WTC11 (cell line): ENCODE measurements at regions not wholly inside any gene's neighbourhood (a gene's known extent, or its start where the extent isn't known, plus 50 kb on each side); places are given as distances from the start of the nearest gene placed in this dataset.

Experiments
- ATAC-seq: fragments of 200-7000 bp; cut with Tn5 transposase; 2 replicates; pipeline ENCODE4 v1.10.0; 2021; ENCODE audit warnings: mild to moderate bottlenecking, moderate library complexity
- CTCF ChIA-PET: fragments of 300-600 bp; sonication (Branson Sonifier 250); formaldehyde crosslinking; loops from one replicate; lab custom pipeline; 2021; ENCODE audit warnings: antibody characterized with exemption; lab: Charles Lee
- POLR2A ChIA-PET: fragments of 350-600 bp; sonication (Branson Sonifier 250); formaldehyde crosslinking; loops from one replicate; lab custom pipeline; 2021; ENCODE audit warnings: antibody characterized with exemption; lab: Charles Lee
- DNase-seq: peaks from one replicate; pipeline ENCODE4 v3.0.0; 2021; ENCODE audit warnings: low spot score
- H3K27ac Mint-ChIP-seq: 2 replicates; pipeline ENCODE4 v1.8.0; 2021; ENCODE audit warnings: mixed read lengths
- H3K27me3 Mint-ChIP-seq: 2 replicates; pipeline ENCODE4 v1.8.0; 2021; ENCODE audit warnings: low read depth, mild to moderate bottlenecking, moderate library complexity, mixed read lengths
- H3K36me3 Mint-ChIP-seq: 2 replicates; pipeline ENCODE4 v1.8.0; 2021; ENCODE audit warnings: mixed read lengths
- H3K4me1 Mint-ChIP-seq: 2 replicates; pipeline ENCODE4 v1.8.0; 2022; ENCODE audit warnings: mixed read lengths
- H3K4me3 Mint-ChIP-seq: 2 replicates; pipeline ENCODE4 v1.8.0; 2021; ENCODE audit warnings: mild to moderate bottlenecking, moderate library complexity, mixed read lengths
- H3K9me3 Mint-ChIP-seq: 2 replicates; pipeline ENCODE4 v1.8.0; 2021; ENCODE audit warnings: mixed read lengths
- AFF4 ChIP-seq: sonication (generic); formaldehyde crosslinking; IDR thresholded peaks from 2 replicates; pipeline ENCODE4 v1.8.1; 2023; ENCODE audit warnings: mild to moderate bottlenecking, missing genetic modification reagents, borderline replicate concordance
- CREM ChIP-seq: sonication (generic); formaldehyde crosslinking; IDR thresholded peaks from 2 replicates; pipeline ENCODE4 v1.8.1; 2022; ENCODE audit warnings: mild to moderate bottlenecking, missing genetic modification reagents, moderate library complexity
- E2F4 ChIP-seq: sonication (generic); formaldehyde crosslinking; IDR thresholded peaks from 2 replicates; pipeline ENCODE4 v1.8.1; 2022; ENCODE audit warnings: low read depth, mild to moderate bottlenecking, moderate library complexity, missing genetic modification reagents, borderline replicate concordance
- ESRRA ChIP-seq: sonication (generic); formaldehyde crosslinking; IDR thresholded peaks from 2 replicates; pipeline ENCODE4 v1.8.1; 2022; ENCODE audit warnings: mild to moderate bottlenecking, missing genetic modification reagents, borderline replicate concordance
- GRHL2 ChIP-seq: fragments of 250-450 bp; sonication (Bioruptor Pico); IDR thresholded peaks from 2 replicates; pipeline ENCODE4 v1.8.0; 2022; ENCODE audit warnings: mild to moderate bottlenecking, moderate library complexity; ENCODE audit not compliant: insufficient replicate concordance, severe bottlenecking
- GTF2I ChIP-seq: fragments of 250-450 bp; sonication (Bioruptor Pico); conservative IDR thresholded peaks from 2 replicates; pipeline ENCODE4 v1.4.0; 2021; ENCODE audit warnings: mild to moderate bottlenecking
- MAX ChIP-seq: sonication (generic); formaldehyde crosslinking; IDR thresholded peaks from 2 replicates; pipeline ENCODE4 v1.8.0; 2022; ENCODE audit warnings: mild to moderate bottlenecking, missing genetic modification reagents
- MYBL2 ChIP-seq: sonication (generic); formaldehyde crosslinking; IDR thresholded peaks from 2 replicates; pipeline ENCODE4 v1.8.1; 2023; ENCODE audit warnings: mild to moderate bottlenecking, moderate library complexity, missing genetic modification reagents
- NFATC4 ChIP-seq: fragments of 250-450 bp; sonication (Bioruptor Pico); IDR thresholded peaks from 2 replicates; pipeline ENCODE4 v1.9.0; 2021; ENCODE audit warnings: mild to moderate bottlenecking
- NR1H2 ChIP-seq: sonication (generic); formaldehyde crosslinking; IDR thresholded peaks from 2 replicates; pipeline ENCODE4 v1.9.0; 2021; ENCODE audit warnings: mild to moderate bottlenecking, moderate library complexity, missing genetic modification reagents
- ZBTB21 ChIP-seq: sonication (generic); formaldehyde crosslinking; IDR thresholded peaks from 2 replicates; pipeline ENCODE4 v1.8.1; 2023; ENCODE audit warnings: mild to moderate bottlenecking, missing genetic modification reagents, borderline replicate concordance
- ZNF232 ChIP-seq: sonication (generic); formaldehyde crosslinking; IDR thresholded peaks from 2 replicates; pipeline ENCODE4 v1.8.0; 2022; ENCODE audit warnings: mild to moderate bottlenecking, missing genetic modification reagents
- ZNF317 ChIP-seq: sonication (generic); formaldehyde crosslinking; IDR thresholded peaks from 2 replicates; pipeline ENCODE4 v1.8.1; 2023; ENCODE audit warnings: low read depth, mild to moderate bottlenecking, moderate library complexity, missing genetic modification reagents, borderline replicate concordance
- TF ChIP-seq, protein P1 (sequence below): fragments of 250-450 bp; sonication (Bioruptor Pico); IDR thresholded peaks from 2 replicates; pipeline ENCODE4 v2.1.2; 2022; ENCODE audit warnings: mild to moderate bottlenecking, moderate library complexity
- TF ChIP-seq, protein P2 (sequence below): sonication (generic); formaldehyde crosslinking; IDR thresholded peaks from 2 replicates; pipeline ENCODE4 v1.8.0; 2023; ENCODE audit warnings: missing genetic modification reagents

DNA sequence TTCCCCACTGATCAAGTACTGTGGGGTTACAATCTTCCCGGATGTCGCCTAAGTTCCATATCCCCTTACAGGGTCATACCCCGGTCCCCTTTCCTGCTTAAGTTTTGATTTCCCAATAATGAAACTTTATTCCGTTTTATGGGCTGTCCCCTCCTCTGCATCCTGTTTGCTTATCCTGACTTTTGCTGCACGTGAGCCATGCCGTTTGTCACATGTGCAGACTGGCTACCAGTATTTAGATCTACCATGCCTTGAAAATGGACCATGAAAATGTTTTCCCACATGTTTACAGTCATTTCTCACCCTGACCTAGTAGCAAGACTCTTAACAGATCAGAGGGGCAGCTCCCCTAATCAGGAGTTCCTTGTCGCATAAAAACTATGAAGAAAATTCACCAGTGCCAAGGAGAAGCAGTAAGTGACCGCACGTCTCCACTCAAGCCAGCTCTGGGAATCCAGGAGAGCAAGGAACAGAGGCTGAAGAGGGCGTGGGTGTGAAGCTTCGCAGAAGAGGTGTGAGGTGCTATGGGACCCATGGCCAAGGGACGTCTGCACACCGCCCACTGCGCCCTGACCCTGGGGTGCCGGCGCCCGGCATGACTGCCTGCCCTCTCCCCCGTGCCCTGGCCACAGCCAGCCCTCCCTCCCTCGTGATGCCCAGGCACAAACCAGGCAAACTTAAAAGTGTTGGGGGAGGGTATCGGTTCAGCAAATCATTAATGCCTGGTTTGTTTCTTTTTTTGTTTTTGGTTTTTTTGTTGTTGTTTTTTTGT, 440.8 kb upstream of the SALL3 start:
- POLR2A ChIA-PET, result no interaction called here
- Mint-ChIP-seq H3K36me3 (peaks cover 26% of the 10 kb centered on the region), H3K4me3 (no peak overlapping the region), H3K27me3 (peaks cover 5% of the 10 kb centered on the region), H3K9me3 (peaks cover 31% of the 10 kb centered on the region), H3K27ac (no peak overlapping the region), H3K4me1 (no peaks in the 10 kb centered on the region)
- DNase-seq (no peak), ATAC-seq (no peak)
- CTCF ChIA-PET, result no interaction called here
- TF ChIP-seq E2F4 (CRISPR knock-in tag) (no peak), ZNF317 (no peak), GRHL2 (CRISPR knock-in tag) (no peak), MAX (CRISPR knock-in tag) (no peak), CREM (no peak)

DNA sequence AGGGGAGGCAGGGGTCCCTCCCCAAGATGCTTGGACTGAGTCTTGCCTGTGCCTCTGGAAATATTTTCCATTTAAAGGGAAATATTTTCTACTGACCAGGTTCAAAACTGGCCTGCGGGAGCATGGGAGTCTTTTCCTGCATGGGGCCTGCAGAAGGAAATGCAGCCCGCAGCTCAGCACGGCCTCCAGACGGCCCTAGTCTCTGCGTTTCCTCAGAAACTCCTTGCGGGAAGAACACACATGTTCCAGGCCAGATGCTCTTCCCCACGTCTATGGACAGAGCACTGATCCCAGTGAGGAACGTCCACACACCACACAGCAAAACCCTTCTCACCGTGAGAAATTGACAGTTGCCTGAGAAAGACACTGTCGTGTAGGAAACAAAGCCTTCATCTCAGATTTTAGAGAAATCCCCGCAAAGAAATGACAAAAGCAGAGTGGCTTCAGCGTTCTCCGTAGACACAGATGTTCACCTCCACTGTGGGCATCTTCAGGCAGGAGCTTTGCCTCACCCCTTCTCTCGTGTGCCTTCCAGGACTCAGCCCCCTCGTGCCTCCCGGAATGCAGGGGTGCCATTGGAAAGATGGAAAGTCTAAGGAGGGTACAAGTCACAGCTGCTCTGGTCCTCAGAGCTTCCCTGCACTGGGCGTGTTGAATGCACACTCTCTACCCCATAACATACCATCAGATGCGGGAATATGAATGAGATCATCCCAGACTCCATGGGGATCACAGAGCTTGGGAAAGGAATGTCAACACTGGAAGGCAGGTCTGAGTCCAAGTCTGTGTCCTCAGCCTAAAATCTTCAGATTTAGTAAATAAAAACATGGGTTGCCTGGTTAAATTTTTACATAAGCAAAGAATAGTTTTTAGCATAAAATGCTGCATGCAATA, 438.7 kb upstream of the SALL3 start:
- Mint-ChIP-seq H3K27ac (no peak overlapping the region), H3K4me3 (no peak overlapping the region), H3K4me1 (no peaks in the 10 kb centered on the region), H3K9me3 (peaks cover 34% of the 10 kb centered on the region), H3K36me3 (peaks cover 32% of the 10 kb centered on the region)
- POLR2A ChIA-PET, result no interaction called here
- ATAC-seq (no peak), DNase-seq (no peak)
- CTCF ChIA-PET, result no interaction called here
- TF ChIP-seq ZNF317, result no peak
- TF ChIP-seq, all 79 proteins: peak for 0
- H3K27me3 Mint-ChIP-seq, result peaks cover 5% of the 10 kb centered on the region

DNA sequence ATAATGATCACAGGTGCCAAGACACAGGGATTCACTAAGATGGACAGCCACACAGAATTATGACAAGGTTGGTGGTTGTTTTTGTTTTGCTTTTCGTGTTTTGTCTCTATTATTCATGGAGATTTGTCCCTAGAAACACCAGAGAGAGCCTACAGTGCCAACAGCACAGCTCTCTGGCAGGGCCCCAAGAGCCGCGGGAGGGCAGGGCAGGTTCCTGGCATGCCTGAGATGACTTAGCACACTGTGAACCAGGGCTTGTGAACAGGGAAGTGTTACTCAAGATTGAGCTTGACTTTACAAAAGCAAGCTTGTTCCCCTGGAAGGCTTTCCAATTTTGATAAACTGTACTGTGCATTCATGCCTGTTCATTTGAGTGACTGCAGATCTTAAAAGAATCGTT, 437.4 kb upstream of the SALL3 start:
- TF ChIP-seq AFF4, result no peak
- TF ChIP-seq, protein P1, sequence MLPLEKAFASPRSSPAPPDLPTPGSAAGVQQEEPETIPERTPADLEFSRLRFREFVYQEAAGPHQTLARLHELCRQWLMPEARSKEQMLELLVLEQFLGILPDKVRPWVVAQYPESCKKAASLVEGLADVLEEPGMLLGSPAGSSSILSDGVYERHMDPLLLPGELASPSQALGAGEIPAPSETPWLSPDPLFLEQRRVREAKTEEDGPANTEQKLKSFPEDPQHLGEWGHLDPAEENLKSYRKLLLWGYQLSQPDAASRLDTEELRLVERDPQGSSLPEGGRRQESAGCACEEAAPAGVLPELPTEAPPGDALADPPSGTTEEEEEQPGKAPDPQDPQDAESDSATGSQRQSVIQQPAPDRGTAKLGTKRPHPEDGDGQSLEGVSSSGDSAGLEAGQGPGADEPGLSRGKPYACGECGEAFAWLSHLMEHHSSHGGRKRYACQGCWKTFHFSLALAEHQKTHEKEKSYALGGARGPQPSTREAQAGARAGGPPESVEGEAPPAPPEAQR, result no peak
- no peak for TF ChIP-seq NFATC4 (CRISPR knock-in tag)
- no peak for TF ChIP-seq ESRRA (CRISPR knock-in tag)
- no peak for TF ChIP-seq ZNF317
- TF ChIP-seq MYBL2 (CRISPR knock-in tag), result no peak
- no peak for TF ChIP-seq ZBTB21 (CRISPR knock-in tag)
- TF ChIP-seq, protein P2, sequence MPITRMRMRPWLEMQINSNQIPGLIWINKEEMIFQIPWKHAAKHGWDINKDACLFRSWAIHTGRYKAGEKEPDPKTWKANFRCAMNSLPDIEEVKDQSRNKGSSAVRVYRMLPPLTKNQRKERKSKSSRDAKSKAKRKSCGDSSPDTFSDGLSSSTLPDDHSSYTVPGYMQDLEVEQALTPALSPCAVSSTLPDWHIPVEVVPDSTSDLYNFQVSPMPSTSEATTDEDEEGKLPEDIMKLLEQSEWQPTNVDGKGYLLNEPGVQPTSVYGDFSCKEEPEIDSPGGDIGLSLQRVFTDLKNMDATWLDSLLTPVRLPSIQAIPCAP, result no peak
- no peak for TF ChIP-seq GTF2I (CRISPR knock-in tag)
- no peak for TF ChIP-seq ZNF232 (CRISPR knock-in tag)
- no peak for TF ChIP-seq NR1H2 (CRISPR knock-in tag)
- ATAC-seq (no peak), DNase-seq (no peak)
- H3K36me3 Mint-ChIP-seq, result peaks cover 38% of the 10 kb centered on the region
- no peak overlapping the region for H3K27ac Mint-ChIP-seq
- H3K4me1 Mint-ChIP-seq, result no peaks in the 10 kb centered on the region
- peaks cover 5% of the 10 kb centered on the region for H3K27me3 Mint-ChIP-seq
- POLR2A ChIA-PET, result no interaction called here
- CTCF ChIA-PET, result no interaction called here
- no peak overlapping the region for H3K4me3 Mint-ChIP-seq
- H3K9me3 Mint-ChIP-seq, result peaks cover 42% of the 10 kb centered on the region
